ENCODE measurements at regions not wholly inside any gene's neighbourhood (a gene's known extent, or its start where the extent isn't known, plus 50 kb on each side); places are given as distances from the start of the nearest gene placed in this dataset.

DNA sequence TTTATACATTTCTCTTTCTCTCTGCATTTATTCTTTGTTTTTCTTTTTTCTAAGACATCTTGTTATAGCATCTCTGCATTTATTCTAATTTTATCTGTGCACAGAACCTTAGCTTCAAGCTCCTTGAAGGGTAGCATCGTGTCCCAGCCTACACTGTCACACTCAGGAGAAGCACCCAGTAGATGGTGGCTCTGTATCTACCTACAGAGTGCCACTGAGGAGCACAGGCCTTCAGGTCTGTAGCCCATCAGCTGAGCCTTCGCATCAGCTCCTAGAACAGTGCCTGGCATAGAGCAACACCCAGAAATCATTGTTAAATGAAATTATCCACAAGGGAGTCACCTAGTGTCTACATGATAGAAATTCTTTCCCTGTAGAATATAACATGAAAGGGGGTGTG is 203.0 kb upstream of the KLF14 start:
- TF ChIP-seq POLR2A (IDR thresholded peaks at IDR 0.05) = no peak
- TF ChIP-seq, protein P1, sequence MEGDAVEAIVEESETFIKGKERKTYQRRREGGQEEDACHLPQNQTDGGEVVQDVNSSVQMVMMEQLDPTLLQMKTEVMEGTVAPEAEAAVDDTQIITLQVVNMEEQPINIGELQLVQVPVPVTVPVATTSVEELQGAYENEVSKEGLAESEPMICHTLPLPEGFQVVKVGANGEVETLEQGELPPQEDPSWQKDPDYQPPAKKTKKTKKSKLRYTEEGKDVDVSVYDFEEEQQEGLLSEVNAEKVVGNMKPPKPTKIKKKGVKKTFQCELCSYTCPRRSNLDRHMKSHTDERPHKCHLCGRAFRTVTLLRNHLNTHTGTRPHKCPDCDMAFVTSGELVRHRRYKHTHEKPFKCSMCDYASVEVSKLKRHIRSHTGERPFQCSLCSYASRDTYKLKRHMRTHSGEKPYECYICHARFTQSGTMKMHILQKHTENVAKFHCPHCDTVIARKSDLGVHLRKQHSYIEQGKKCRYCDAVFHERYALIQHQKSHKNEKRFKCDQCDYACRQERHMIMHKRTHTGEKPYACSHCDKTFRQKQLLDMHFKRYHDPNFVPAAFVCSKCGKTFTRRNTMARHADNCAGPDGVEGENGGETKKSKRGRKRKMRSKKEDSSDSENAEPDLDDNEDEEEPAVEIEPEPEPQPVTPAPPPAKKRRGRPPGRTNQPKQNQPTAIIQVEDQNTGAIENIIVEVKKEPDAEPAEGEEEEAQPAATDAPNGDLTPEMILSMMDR (IDR thresholded peaks at IDR 0.05) = no peak

Data from sigmoid colon (tissue), 3 donors.